DND-41 (cell line): ENCODE measurements at regions not wholly inside any gene's neighbourhood (a gene's known extent, or its start where the extent isn't known, plus 50 kb on each side); places are given as distances from the start of the nearest gene placed in this dataset.

Source experiments
- ATAC-seq: fragments of 200-7000 bp; cut with Tn5 transposase; 3 replicates; pipeline ENCODE4 v1.9.1; 2021; ENCODE audit warnings: low read depth; ENCODE audit not compliant: insufficient read depth
- DNase-seq: peaks from one replicate; pipeline ENCODE4 v3.0.0-alpha.2; 2020
- H2AFZ ChIP-seq: 2 replicates; pipeline ENCODE4 v1.6.0; 2012; ENCODE audit warnings: low read depth, low read length
- H3K27ac ChIP-seq: 2 replicates; pipeline ENCODE4 v1.5.1; 2012; ENCODE audit warnings: low read length, inconsistent platforms
- H3K27me3 ChIP-seq: fragments of 200-600 bp; sonication (generic); 2 replicates; pipeline ENCODE4 v1.6.0; 2012; ENCODE audit warnings: low read length, mild to moderate bottlenecking, inconsistent platforms; ENCODE audit not compliant: insufficient read depth, poor library complexity
- H3K36me3 ChIP-seq: 2 replicates; pipeline ENCODE4 v1.5.1; 2012; ENCODE audit warnings: low read length, inconsistent platforms; ENCODE audit not compliant: insufficient read depth
- H3K4me1 ChIP-seq: 2 replicates; pipeline ENCODE4 v1.5.1; 2012; ENCODE audit warnings: mild to moderate bottlenecking, low read length; ENCODE audit not compliant: insufficient read depth
- H3K4me2 ChIP-seq: 2 replicates; pipeline ENCODE4 v1.6.0; 2012; ENCODE audit warnings: mild to moderate bottlenecking, moderate library complexity, low read length, inconsistent platforms; ENCODE audit not compliant: insufficient read depth
- H3K4me3 ChIP-seq, 2 experiments: fragments of 200-600 bp in 1 of 2; shearing (Covaris generic) in 1 of 2; 2 replicates each; pipeline ENCODE4 v1.5.1; 2012 to 2016; ENCODE audit warnings: inconsistent platforms in 2 of 2, low read length in 2 of 2, mild to moderate bottlenecking in 2 of 2, low read depth in 1 of 2, moderate library complexity in 1 of 2
- H3K79me2 ChIP-seq: 2 replicates; pipeline ENCODE4 v1.6.0; 2012; ENCODE audit warnings: low read length, inconsistent platforms; ENCODE audit not compliant: insufficient read depth
- H3K9ac ChIP-seq: 2 replicates; pipeline ENCODE4 v1.6.0; 2012; ENCODE audit warnings: low read depth, mild to moderate bottlenecking, inconsistent platforms, low read length, moderate library complexity
- H3K9me3 ChIP-seq: 2 replicates; pipeline ENCODE4 v1.5.1; 2012; ENCODE audit warnings: low read length, moderate library complexity, mild to moderate bottlenecking, inconsistent platforms; ENCODE audit not compliant: insufficient read depth, severe bottlenecking
- H4K20me1 ChIP-seq: 2 replicates; pipeline ENCODE4 v1.6.0; 2012; ENCODE audit warnings: low read length; ENCODE audit not compliant: insufficient read depth
- EZH2 ChIP-seq: IDR thresholded peaks from 3 replicates; pipeline ENCODE4 v1.6.1; 2012; ENCODE audit warnings: borderline replicate concordance, low read depth, mild to moderate bottlenecking, moderate library complexity, low read length, inconsistent platforms; ENCODE audit not compliant: severe bottlenecking
- TF ChIP-seq, protein P1 (sequence below): IDR thresholded peaks from 2 replicates; pipeline ENCODE4 v1.5.1; 2012; ENCODE audit warnings: borderline replicate concordance, low read length, moderate library complexity, mild to moderate bottlenecking; ENCODE audit not compliant: poor library complexity, severe bottlenecking; ENCODE audit errors: extremely low read depth

DNA sequence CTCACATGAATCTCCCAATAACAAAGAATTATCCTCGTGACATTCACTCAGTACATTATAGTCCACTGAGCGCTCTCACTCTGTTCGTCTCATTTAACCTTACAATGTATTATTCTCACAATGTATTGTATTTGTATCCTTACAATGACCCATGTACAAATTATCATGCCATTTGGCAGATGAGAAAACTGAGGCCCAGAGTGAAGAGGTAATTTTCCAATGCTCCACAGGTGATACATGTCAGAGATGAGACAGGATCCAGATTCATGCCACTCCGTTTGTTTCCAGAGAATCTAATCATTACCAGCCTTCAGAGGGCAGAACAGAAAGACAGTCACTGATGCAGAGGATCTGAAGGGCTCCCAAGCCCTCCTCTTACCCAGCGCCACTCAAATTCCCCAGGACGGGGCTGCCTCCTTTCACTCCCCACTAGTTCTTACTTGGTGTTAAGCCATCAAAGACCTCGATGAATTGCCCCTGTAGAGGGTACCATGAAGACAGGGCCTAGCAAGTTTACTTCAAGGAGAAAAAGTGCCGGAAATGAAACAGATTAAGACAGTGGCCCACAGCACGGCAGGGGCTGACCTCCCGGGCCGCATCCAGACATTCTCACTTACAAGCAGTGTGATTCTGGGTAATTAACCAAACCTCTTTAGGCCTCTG is 98.4 kb upstream of the MBOAT2 start:
- DNase-seq (no peak), ATAC-seq (no peak)
- no peaks in the 10 kb centered on the region for H3K9me3 ChIP-seq
- no peaks in the 10 kb centered on the region for H3K79me2 ChIP-seq
- H3K36me3 ChIP-seq, result no peaks in the 10 kb centered on the region
- no peak overlapping the region for H3K4me2 ChIP-seq
- TF ChIP-seq EZH2, result no peak
- TF ChIP-seq, protein P1, sequence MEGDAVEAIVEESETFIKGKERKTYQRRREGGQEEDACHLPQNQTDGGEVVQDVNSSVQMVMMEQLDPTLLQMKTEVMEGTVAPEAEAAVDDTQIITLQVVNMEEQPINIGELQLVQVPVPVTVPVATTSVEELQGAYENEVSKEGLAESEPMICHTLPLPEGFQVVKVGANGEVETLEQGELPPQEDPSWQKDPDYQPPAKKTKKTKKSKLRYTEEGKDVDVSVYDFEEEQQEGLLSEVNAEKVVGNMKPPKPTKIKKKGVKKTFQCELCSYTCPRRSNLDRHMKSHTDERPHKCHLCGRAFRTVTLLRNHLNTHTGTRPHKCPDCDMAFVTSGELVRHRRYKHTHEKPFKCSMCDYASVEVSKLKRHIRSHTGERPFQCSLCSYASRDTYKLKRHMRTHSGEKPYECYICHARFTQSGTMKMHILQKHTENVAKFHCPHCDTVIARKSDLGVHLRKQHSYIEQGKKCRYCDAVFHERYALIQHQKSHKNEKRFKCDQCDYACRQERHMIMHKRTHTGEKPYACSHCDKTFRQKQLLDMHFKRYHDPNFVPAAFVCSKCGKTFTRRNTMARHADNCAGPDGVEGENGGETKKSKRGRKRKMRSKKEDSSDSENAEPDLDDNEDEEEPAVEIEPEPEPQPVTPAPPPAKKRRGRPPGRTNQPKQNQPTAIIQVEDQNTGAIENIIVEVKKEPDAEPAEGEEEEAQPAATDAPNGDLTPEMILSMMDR, result no peak
- no peak overlapping the region for H2AFZ ChIP-seq
- no peak overlapping the region for H3K27ac ChIP-seq
- H3K4me3 ChIP-seq, result no peak overlapping the region
- H4K20me1 ChIP-seq, result no peaks in the 10 kb centered on the region
- H3K27me3 ChIP-seq, result no peaks in the 10 kb centered on the region
- H3K9ac ChIP-seq, result no peak overlapping the region
- peaks cover 16% of the 10 kb centered on the region for H3K4me1 ChIP-seq

GRCh38 chr2:9100080-9100876 is 96.8 kb upstream of the MBOAT2 start:
- ATAC-seq, result no peak
- no peak for DNase-seq
- Histone ChIP-seq H4K20me1 (no peaks in the 10 kb centered on the region), H3K9me3 (no peaks in the 10 kb centered on the region), H3K4me2 (no peak overlapping the region), H3K79me2 (no peaks in the 10 kb centered on the region), H3K36me3 (no peaks in the 10 kb centered on the region), H2AFZ (no peak overlapping the region), H3K27me3 (no peaks in the 10 kb centered on the region), H3K9ac (no peak overlapping the region), H3K4me1 (peaks cover 16% of the 10 kb centered on the region), H3K27ac (no peak overlapping the region), H3K4me3 (no peak overlapping the region)
- no peak for TF ChIP-seq EZH2
- TF ChIP-seq, protein P1, result no peak

GRCh38 chr2:9099341-9099751 is 95.9 kb upstream of the MBOAT2 start:
- no peaks in the 10 kb centered on the region for H3K9me3 ChIP-seq
- H3K4me3 ChIP-seq, result peak overlapping the region in 1 of 2 experiments; percentile 19; a peak in 1 of 4 replicates
- H3K4me1 ChIP-seq, result peaks cover 16% of the 10 kb centered on the region
- peak; percentile 93 for ATAC-seq
- TF ChIP-seq, protein P1, result no peak
- no peak for TF ChIP-seq EZH2
- peak overlapping the region; percentile 53 for H3K4me2 ChIP-seq
- H2AFZ ChIP-seq, result peak overlapping the region; percentile 62
- H3K79me2 ChIP-seq, result no peaks in the 10 kb centered on the region
- no peak overlapping the region for H3K27ac ChIP-seq
- DNase-seq, result peak; percentile 72
- H3K9ac ChIP-seq, result no peak overlapping the region
- no peaks in the 10 kb centered on the region for H3K27me3 ChIP-seq
- no peaks in the 10 kb centered on the region for H4K20me1 ChIP-seq
- H3K36me3 ChIP-seq, result no peaks in the 10 kb centered on the region
